Stimulated activated effector memory CD8-positive, alpha-beta T cell treated with anti-CD3 and anti-CD28 coated beads, Interleukin-12 subunit alpha, Interleukin-12 subunit beta, amount 100 ng/mL, for 72 hours (primary cell): ENCODE measurements at regions not wholly inside any gene's neighbourhood (a gene's known extent, or its start where the extent isn't known, plus 50 kb on each side); places are given as distances from the start of the nearest gene placed in this dataset.

Source experiments
- ATAC-seq: fragments of 150-1000 bp; cut with Tn5 transposase; 2 replicates; pipeline ENCODE4 v1.10.0; 2021
- DNase-seq, 2 donors: peaks; one replicate each; pipeline ENCODE4 v3.0.0; 2021 to 2022; ENCODE audit warnings: low spot score in 2 of 2
- H3K27ac Mint-ChIP-seq: one replicate; pipeline ENCODE4 v1.8.0; 2022; ENCODE audit warnings: mild to moderate bottlenecking, mixed read lengths
- H3K36me3 Mint-ChIP-seq: one replicate; pipeline ENCODE4 v1.8.0; 2022; ENCODE audit warnings: mild to moderate bottlenecking, mixed read lengths
- H3K4me1 Mint-ChIP-seq: one replicate; pipeline ENCODE4 v1.8.0; 2022; ENCODE audit warnings: mixed read lengths
- H3K4me3 Mint-ChIP-seq: one replicate; pipeline ENCODE4 v1.8.0; 2022; ENCODE audit warnings: mild to moderate bottlenecking, mixed read lengths
- H3K9me3 Mint-ChIP-seq: one replicate; pipeline ENCODE4 v1.8.0; 2022; ENCODE audit warnings: mixed read lengths

DNA sequence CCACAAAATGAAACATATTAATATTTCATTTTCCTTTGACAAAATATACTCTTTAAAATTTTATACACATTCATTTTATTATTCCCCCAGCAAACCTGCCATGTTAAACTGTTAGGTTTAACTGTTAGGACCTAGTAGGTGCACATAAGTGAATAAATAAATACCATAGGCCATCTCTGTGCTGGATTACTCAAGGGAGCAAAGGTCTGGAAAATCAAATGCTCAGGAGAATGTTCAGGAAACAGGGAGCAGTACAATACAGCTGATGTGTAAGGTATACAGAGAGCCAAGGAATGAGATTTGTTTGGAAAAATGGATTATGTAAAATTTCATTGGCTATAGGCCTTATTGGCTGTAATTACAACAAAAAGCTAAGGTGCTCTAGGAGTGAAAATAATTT, 339.3 kb downstream of the BCKDHB start:
- Mint-ChIP-seq H3K4me3 (no peak overlapping the region), H3K27ac (no peak overlapping the region), H3K36me3 (no peaks in the 10 kb centered on the region), H3K9me3 (no peaks in the 10 kb centered on the region), H3K4me1 (no peaks in the 10 kb centered on the region)
- no peak for DNase-seq
- no peak for ATAC-seq

DNA sequence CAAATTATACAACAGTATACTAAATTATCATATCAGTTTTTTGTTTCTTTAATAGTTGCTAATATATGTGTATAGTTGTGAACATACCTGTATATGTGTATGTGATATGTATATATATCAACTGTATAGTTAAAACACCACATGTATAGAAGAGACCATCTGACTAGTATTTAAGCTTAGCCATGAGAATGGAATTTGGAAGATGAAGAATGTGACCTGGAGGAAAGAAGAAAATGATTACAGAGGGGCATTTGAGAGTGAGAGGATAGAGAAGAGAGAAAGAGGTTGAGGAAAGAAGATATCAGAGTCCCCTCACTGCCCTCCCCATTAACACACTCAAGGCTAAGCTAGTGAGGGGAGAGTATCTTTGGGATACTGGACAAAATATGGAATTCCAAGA, 335.9 kb downstream of the BCKDHB start:
- no peaks in the 10 kb centered on the region for H3K36me3 Mint-ChIP-seq
- no peak for DNase-seq

DNA sequence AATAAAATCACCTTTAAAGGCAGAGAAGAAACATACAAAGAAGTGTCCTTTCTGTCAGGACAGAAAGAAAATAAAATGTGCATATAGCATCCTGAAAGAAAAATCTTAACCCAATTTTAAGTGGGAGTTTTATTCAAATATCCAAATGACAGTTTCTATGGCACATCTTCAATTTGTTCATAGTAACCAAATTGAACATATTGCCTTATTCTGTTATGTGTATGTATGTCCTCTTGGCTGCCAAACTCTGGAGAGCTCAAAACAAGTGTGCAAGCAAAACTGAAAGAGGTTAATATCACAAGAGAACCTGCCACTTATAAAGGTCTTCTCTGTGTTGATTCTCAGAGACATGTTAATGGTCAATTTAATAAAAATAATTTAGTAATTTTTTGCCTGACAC, 334.7 kb downstream of the BCKDHB start:
- Mint-ChIP-seq H3K27ac (no peak overlapping the region), H3K9me3 (no peaks in the 10 kb centered on the region), H3K36me3 (no peaks in the 10 kb centered on the region), H3K4me1 (no peaks in the 10 kb centered on the region), H3K4me3 (no peak overlapping the region)
- DNase-seq: no peak
- ATAC-seq: no peak

More for the DNA sequence above, 335.9 kb downstream of the BCKDHB start:
- Mint-ChIP-seq H3K27ac (no peak overlapping the region), H3K9me3 (no peaks in the 10 kb centered on the region), H3K4me3 (no peak overlapping the region), H3K4me1 (no peaks in the 10 kb centered on the region)
- no peak for ATAC-seq

DNA sequence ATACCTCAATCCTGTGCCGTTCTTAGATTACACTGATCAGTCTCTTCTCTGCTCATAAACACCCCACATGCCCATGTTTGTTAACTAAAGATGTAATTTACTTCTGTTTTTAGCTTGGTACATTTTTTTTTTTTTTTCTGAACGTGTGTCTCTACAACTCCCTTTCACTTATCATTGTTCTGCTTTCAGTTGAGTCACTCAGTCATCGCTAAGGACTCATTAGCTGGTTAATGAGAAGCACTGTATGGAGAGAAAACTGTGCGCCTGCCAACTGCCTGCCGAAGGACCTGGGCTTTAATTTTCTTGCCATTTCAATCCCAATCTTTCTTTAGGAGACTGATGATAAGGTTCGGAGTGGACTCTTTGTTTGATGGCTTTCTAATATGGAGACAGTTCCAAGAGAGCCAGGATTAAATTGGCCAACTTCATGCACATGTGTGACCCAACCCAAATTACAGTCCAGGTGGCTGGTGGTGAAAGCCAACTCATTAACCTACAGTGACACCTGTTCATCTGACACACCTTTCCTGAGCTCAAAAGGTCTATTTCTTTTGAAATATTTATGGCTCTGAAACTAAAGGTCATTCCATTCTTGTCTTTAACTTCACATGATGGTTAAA, 334.1 kb downstream of the BCKDHB start:
- H3K36me3 Mint-ChIP-seq: no peaks in the 10 kb centered on the region
- H3K9me3 Mint-ChIP-seq: no peaks in the 10 kb centered on the region
- H3K4me3 Mint-ChIP-seq: no peak overlapping the region
- no peaks in the 10 kb centered on the region for H3K4me1 Mint-ChIP-seq
- no peak overlapping the region for H3K27ac Mint-ChIP-seq
- no peak for DNase-seq
- no peak for ATAC-seq

DNA sequence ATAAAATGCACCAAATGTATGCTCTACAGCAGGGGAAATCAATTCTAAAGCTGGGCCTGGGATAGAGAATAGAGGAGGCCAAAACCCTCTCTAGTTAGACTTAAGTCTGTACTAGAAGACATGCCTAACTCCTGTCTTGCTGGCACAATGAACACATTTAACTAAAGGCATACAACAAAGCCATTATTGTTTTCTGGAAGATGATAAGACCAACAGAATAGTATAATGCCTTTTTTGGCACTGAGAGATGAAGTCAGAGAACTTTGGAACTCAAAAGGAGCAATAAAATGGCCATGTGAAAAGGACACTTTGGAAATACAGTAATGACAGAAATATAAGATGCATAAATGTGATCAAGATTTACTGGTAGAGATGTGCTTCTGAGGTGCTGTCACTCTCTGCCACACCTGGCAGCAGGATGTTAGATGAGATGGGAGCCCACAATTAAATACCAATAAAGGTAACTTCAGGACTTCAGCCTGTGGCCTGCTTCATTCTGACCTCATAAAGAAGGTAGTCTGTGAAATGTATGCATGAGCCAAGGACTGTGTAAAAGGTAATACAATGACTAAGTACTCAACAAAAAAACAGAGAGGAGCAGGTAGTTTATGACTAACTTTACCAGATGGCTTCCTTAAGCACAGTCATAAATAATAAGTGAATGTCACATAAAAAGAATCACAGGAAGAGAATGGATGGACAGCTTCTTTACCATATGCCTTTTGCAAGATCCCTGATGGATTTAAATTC, 333.4 kb downstream of the BCKDHB start:
- Mint-ChIP-seq H3K27ac (no peak overlapping the region), H3K4me1 (no peaks in the 10 kb centered on the region), H3K36me3 (no peaks in the 10 kb centered on the region), H3K4me3 (no peak overlapping the region), H3K9me3 (no peaks in the 10 kb centered on the region)
- no peak for DNase-seq
- no peak for ATAC-seq

DNA sequence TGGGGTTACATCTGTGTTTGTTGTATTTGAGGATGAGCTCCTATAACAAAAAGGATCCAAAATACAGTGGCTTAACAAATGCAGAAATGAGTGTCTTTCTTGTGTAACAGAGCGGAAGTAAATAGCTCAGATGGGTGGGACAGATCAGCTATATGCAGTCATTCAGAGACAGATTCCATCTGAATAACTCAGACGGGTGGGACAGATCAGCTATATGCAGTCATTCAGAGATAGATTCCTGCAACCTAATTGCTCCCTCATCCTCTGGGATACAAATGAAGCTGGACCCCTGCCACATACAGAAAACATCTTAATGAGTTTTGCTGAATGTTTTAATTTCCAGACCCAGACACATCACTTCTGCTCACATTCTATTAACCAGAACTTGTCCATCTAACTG, 332.3 kb downstream of the BCKDHB start:
- DNase-seq (no peak), ATAC-seq (no peak)
- no peaks in the 10 kb centered on the region for H3K36me3 Mint-ChIP-seq
- H3K27ac Mint-ChIP-seq: no peak overlapping the region
- no peak overlapping the region for H3K4me3 Mint-ChIP-seq
- no peaks in the 10 kb centered on the region for H3K9me3 Mint-ChIP-seq
- no peaks in the 10 kb centered on the region for H3K4me1 Mint-ChIP-seq

DNA sequence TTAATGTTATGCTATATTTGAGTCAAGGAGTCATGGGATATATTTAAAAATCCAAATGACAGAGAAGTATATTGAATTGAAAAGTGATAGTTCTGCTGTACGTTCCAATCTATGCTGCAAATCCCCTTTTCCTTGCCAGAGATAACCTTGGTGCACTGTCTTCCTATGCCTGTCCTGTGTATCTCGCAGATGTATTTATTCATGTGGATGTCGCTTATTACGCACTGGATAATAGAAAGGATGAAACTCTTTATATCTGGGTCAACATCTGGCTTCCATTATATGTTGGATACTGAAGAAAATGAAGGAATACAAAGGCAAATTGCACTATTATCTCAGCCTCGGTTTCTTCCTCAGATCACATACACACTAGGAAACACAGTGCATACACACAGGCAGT, 331.3 kb downstream of the BCKDHB start:
- Mint-ChIP-seq H3K4me3 (no peak overlapping the region), H3K4me1 (no peaks in the 10 kb centered on the region), H3K36me3 (no peaks in the 10 kb centered on the region), H3K27ac (no peak overlapping the region), H3K9me3 (no peaks in the 10 kb centered on the region)
- no peak for DNase-seq
- no peak for ATAC-seq

DNA sequence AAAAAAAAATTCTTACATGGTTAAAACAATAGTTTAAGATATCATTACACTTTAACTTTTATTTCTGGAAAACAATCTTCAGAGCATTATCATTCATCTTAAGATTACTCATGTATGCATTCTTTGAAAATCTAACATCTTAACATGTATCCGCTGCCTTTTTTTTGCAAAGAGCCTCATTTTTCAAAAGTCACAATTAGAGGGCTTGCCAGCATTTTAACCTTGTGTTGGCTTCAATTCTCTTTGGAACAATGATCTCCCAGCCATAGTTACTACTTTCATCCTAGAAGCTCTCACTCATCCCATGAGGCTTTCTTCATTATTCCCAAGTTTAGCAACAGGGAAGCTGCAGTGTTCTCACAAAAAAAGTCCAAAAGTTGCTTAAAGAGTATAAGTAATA, 330.8 kb downstream of the BCKDHB start:
- Mint-ChIP-seq H3K4me3 (no peak overlapping the region), H3K27ac (no peak overlapping the region), H3K36me3 (no peaks in the 10 kb centered on the region), H3K9me3 (peaks cover 2% of the 10 kb centered on the region), H3K4me1 (no peaks in the 10 kb centered on the region)
- DNase-seq (no peak), ATAC-seq (no peak)

DNA sequence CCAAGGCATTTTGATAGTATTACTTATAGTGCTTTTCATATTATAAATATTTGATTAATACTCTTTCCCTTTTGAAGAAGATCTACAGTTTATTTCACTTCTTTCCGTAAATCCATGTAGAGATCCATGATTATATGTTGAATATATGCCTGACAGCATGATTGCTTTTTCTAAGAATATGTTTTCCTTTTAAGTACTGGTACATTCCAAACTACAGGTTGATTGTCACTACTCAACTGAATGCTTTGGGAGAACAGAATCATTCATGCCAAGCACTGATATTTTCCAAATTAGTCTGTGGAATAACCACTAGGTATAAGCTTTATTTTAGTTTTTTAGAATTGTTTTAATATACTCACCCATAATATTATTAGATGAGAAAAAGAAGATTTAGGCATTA, 330.2 kb downstream of the BCKDHB start:
- DNase-seq (no peak), ATAC-seq (no peak)
- Mint-ChIP-seq H3K36me3 (no peaks in the 10 kb centered on the region), H3K4me3 (no peak overlapping the region), H3K9me3 (peaks cover 4% of the 10 kb centered on the region), H3K4me1 (no peaks in the 10 kb centered on the region), H3K27ac (no peak overlapping the region)

DNA sequence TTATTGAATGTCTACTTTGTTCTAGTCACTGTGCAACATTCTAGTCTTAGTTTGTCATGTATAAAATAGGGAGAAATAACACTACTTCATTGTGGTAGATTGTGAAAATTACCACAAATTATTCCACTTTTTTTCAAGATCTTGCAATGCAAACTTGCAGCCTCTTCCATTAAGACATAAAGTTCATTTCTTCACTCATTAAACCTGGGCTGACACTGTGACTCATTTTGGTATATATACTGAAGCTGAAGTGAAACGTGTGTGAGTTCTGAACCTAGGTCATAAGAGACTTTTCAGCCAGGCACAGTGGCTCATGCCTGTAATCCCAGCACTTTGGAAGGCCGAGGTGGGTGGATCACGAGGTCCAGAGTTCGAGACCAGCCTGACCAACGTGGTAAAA, 329.0 kb downstream of the BCKDHB start:
- H3K4me1 Mint-ChIP-seq: no peaks in the 10 kb centered on the region
- H3K36me3 Mint-ChIP-seq: no peaks in the 10 kb centered on the region
- no peak for DNase-seq
- peaks cover 12% of the 10 kb centered on the region for H3K9me3 Mint-ChIP-seq
- H3K27ac Mint-ChIP-seq: no peak overlapping the region
- H3K4me3 Mint-ChIP-seq: no peak overlapping the region
- no peak for ATAC-seq

DNA sequence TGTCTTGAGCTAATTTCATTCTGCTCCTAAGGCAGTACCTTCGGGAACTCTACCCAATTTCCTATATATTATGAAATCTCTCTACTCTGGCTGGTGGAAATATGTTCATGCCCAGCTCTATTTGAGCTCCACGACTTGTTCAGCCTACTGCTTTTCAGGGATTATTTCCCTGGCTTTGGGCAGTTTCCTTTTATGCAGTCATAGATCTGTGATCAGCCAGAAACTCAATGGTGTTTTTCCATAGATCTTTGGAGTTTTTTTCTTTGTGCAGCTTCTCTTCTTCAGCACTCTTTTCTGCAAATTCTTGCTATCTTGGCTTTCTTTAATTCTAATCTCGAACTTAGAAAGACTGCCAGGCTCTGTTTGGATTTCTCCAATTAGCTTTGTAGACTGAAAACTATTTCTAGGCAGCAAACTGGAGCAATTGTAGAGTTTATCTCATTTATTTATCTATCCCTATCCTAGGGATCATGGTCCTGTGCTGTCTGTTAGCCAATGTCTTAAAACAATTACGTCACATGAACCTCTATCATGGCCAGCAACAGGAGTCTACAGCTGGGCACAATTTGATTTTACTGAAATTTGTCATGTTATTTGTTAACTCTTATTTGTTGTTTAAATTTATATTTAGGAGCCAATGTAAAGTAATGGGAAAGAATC, 328.4 kb downstream of the BCKDHB start:
- Mint-ChIP-seq H3K36me3 (no peaks in the 10 kb centered on the region), H3K9me3 (peaks cover 12% of the 10 kb centered on the region), H3K4me1 (no peaks in the 10 kb centered on the region), H3K4me3 (no peak overlapping the region), H3K27ac (no peak overlapping the region)
- ATAC-seq: no peak
- DNase-seq: no peak

DNA sequence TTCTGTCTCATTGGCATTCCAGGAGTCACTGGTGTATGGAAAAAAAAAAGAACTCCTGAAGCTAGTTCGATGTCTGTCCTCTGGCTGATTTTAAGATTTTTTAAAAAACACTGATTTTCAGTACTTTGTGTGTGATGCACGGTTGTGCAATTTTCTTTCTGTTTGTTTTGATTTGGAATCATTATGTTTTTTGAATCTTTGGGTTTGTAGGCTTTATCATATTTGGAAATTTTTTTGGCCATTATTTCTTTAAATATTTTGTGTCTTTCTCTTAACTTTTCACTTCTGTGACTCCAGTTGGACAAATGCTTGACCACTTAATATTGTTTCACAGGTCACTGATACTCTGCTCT, 327.2 kb downstream of the BCKDHB start:
- ATAC-seq (no peak), DNase-seq (no peak)
- Mint-ChIP-seq H3K36me3 (no peaks in the 10 kb centered on the region), H3K4me1 (no peaks in the 10 kb centered on the region), H3K9me3 (peaks cover 12% of the 10 kb centered on the region), H3K4me3 (no peak overlapping the region), H3K27ac (no peak overlapping the region)

DNA sequence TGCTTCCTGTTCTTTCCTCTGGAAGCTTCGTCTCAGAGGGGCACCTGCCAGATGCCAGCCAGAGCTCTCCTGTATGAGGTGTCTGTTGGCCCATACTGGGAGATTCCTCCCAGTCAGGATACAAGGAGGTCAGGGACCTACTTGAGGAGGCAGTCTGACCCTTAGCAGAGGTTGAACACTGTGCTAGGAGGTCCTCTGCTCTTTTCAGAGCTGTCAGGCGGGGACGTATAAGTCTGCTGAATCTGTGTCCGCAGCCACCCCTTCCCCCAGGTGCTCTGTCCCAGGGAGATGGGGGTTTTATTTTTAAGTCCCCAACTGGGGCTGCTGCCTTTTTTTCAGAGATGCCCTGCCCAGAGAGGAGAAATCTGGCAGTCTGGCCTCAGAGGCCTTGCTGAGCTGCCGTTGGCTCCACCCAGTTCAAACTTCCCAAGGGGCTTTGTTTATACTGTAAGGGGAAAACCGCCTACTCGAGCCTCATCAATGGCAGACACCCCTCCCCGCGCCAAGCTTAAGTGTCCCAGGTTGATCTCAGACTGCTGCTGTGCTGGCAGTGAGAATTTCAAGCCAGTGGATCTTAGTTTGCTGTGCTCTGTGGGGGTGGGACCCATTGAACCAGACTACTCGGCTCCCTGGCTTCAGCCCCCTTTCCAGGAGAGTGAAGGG, 326.7 kb downstream of the BCKDHB start:
- ATAC-seq (no peak), DNase-seq (no peak)
- Mint-ChIP-seq H3K9me3 (peaks cover 12% of the 10 kb centered on the region), H3K36me3 (no peaks in the 10 kb centered on the region), H3K4me1 (no peaks in the 10 kb centered on the region), H3K4me3 (no peak overlapping the region), H3K27ac (no peak overlapping the region)

DNA sequence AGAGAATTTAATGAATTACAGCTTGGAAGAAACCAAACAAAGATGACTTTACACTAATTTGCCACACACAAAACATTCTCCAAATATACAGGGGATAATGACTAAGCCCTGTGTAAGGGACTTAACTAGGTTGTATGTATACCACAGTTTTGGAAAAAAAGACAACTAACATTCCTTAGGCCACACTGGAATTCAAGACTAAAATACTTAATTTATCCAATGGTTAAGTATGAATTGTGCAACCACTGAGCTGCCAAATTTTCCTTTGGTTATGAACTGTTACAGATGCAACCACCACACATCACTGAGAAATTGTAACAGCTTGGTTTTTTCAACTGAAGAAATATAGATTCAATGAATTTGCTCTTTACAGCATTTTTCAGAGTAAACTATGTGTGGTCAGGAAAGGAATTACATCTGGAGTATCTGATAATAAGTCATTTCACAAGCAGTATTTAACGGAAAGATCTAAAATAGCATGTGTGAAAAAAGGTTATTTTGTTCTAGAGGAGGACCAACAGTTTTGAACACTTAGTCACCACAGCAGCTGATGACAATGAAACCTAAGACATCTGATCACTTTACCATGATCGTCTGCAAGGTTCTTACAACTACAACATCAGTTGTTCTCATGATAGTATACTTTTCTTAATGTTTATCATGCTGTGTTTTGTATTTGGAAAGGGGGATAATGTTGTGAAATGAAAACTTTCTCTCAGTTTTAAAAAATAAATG, 318.8 kb downstream of the BCKDHB start:
- Mint-ChIP-seq H3K27ac (no peak overlapping the region), H3K4me1 (no peaks in the 10 kb centered on the region), H3K9me3 (peaks cover 18% of the 10 kb centered on the region), H3K36me3 (no peaks in the 10 kb centered on the region), H3K4me3 (no peak overlapping the region)
- DNase-seq (no peak), ATAC-seq (no peak)

DNA sequence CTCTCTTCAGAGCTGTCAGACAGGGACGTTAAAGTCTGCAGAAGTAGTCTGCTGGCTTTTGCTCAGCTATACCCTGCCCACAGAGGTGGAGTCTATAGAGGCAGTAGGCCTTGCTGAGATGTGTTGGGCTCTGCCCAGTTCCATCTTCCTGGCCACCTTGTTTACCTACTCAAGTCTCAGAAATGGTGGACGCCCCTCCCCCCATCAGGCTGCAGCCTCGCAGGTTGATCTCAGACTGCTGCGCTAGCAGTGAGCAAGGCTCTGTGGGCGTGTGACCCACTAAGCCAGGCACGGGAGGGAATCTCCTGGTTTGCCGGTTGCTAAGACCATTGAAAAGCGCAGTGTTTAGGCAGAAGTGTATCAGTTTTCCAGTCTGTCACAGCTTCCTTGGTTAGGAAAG, 305.0 kb downstream of the BCKDHB start:
- ATAC-seq (no peak), DNase-seq (no peak)
- Mint-ChIP-seq H3K4me3 (no peak overlapping the region), H3K4me1 (no peaks in the 10 kb centered on the region), H3K36me3 (no peaks in the 10 kb centered on the region), H3K9me3 (peaks cover 23% of the 10 kb centered on the region), H3K27ac (no peak overlapping the region)
